Subcutaneous abdominal adipose tissue (tissue), 5 donors: ENCODE measurements at regions not wholly inside any gene's neighbourhood (a gene's known extent, or its start where the extent isn't known, plus 50 kb on each side); places are given as distances from the start of the nearest gene placed in this dataset.

Experiments
- H3K27ac ChIP-seq: one replicate; pipeline ENCODE4 v1.7.0; 2013; ENCODE audit warnings: low read depth, mild to moderate bottlenecking, inconsistent platforms, low read length, moderate library complexity
- H3K27me3 ChIP-seq, 5 donors: one replicate each; pipeline ENCODE4 v1.7.0; 2013; ENCODE audit warnings: low read length in 5 of 5, inconsistent platforms in 1 of 5; ENCODE audit not compliant: control insufficient read depth in 5 of 5, insufficient read depth in 4 of 5
- H3K36me3 ChIP-seq, 5 donors: one replicate each; pipeline ENCODE4 v1.7.0; 2013; ENCODE audit warnings: low read length in 5 of 5; ENCODE audit not compliant: control insufficient read depth in 5 of 5, insufficient read depth in 5 of 5
- H3K4me1 ChIP-seq, 5 donors: one replicate each; pipeline ENCODE4 v1.7.0; 2013; ENCODE audit warnings: low read length in 5 of 5, mild to moderate bottlenecking in 3 of 5, moderate library complexity in 1 of 5; ENCODE audit not compliant: control insufficient read depth in 5 of 5, insufficient read depth in 5 of 5
- H3K4me3 ChIP-seq, 5 donors: one replicate each; pipeline ENCODE4 v1.7.0; 2013; ENCODE audit warnings: low read length in 5 of 5, low read depth in 1 of 5
- H3K9ac ChIP-seq, 5 donors: one replicate each; pipeline ENCODE4 v1.7.0; 2013; ENCODE audit warnings: low read length in 5 of 5, mild to moderate bottlenecking in 4 of 5, moderate library complexity in 3 of 5
- H3K9me3 ChIP-seq, 5 donors: one replicate each; pipeline ENCODE4 v1.7.0; 2013; ENCODE audit warnings: low read length in 5 of 5; ENCODE audit not compliant: control insufficient read depth in 5 of 5
- donor health status: healthy.
- donor health status: healthy.
- donor health status: healthy.
- donor health status: healthy.
- donor health status: healthy.

- peak overlapping the region in 1 of 5 donors; percentile 54 for H3K9ac ChIP-seq
- H3K36me3 ChIP-seq: no peaks in the 10 kb centered on the region
- H3K27me3 ChIP-seq: no peaks in the 10 kb centered on the region
- no peak overlapping the region for H3K27ac ChIP-seq
- H3K4me3 ChIP-seq: peak overlapping the region; percentile 41 to 60 (median 54)
- H3K4me1 ChIP-seq: peaks cover 0 to 16% (median 9%) of the 10 kb centered on the region in 5 donors
- no peaks in the 10 kb centered on the region for H3K9me3 ChIP-seq
Observed at GRCh38 chr13:50152224-50152623, 137.0 kb downstream of the KCNRG start.

DNA sequence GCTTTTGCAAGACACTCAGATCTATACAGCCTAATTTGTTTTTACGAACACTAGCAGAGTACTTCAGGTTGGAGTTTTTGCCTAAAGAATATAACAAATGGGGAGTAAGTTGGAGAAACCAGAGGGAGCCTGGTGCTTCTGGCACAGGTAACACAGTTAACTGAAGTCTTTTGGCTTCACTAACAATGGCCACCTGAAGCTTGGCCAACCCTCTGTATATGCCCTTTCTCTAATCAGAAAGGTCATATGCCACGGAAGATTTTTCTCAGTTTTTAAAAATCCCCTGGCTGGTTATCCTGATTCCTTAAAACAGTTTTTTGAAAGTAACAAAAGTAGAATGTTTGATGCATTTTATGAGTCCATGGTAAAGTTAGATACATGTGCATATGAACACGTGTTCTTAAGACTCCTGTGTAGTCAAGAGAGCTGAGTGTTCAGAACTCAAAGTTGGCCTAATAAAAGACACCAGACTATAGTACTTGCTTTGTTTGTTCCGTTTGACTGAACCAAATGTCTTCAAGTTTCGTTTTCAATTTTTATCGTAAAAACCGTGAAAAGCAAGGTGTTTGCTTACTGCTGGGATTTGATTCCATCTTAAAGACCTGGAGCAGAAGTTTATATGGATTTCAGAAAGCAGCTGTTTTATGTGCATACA is 137.5 kb downstream of the KCNRG start:
- Histone ChIP-seq H3K4me1 (peaks cover 0 to 16% (median 9%) of the 10 kb centered on the region in 5 donors), H3K27me3 (no peaks in the 10 kb centered on the region), H3K36me3 (no peaks in the 10 kb centered on the region), H3K9ac (peak overlapping the region in 1 of 5 donors; percentile 54), H3K9me3 (no peaks in the 10 kb centered on the region), H3K27ac (no peak overlapping the region), H3K4me3 (peak overlapping the region; percentile 41 to 60 (median 54))

DNA sequence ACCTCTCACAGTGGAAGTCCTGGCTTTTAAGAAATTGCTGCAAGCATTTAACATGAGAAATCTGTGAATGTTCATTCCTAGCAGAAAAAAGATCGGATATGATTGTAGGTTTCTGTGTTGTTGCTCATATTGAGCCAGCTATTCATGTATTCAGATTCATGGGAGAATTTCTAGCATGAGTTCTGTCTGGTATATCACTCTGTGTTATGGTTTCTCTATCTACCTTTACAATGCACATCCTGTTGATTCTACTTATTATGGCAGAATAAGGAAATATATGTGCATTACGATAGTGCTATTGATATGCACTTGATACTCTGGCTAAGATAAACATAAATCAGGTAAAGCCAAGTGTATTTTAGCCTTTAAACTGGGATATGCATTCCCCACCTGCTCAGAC is 138.2 kb downstream of the KCNRG start:
- H3K36me3 ChIP-seq: no peaks in the 10 kb centered on the region
- H3K27me3 ChIP-seq: no peaks in the 10 kb centered on the region
- no peak overlapping the region for H3K4me3 ChIP-seq

GRCh38 chr13:50153876-50154275 is 138.6 kb downstream of the KCNRG start:
- H3K9me3 ChIP-seq: no peaks in the 10 kb centered on the region
- peaks cover 0 to 16% (median 9%) of the 10 kb centered on the region in 5 donors for H3K4me1 ChIP-seq
- H3K4me3 ChIP-seq: no peak overlapping the region
- no peaks in the 10 kb centered on the region for H3K36me3 ChIP-seq
- no peak overlapping the region for H3K27ac ChIP-seq
- no peak overlapping the region for H3K9ac ChIP-seq
- no peaks in the 10 kb centered on the region for H3K27me3 ChIP-seq

More for the DNA sequence above, 138.2 kb downstream of the KCNRG start:
- Histone ChIP-seq H3K9me3 (no peaks in the 10 kb centered on the region), H3K4me1 (peaks cover 0 to 16% (median 9%) of the 10 kb centered on the region in 5 donors), H3K27ac (no peak overlapping the region), H3K9ac (no peak overlapping the region)

- H3K4me1 ChIP-seq: peaks cover 0 to 16% (median 9%) of the 10 kb centered on the region in 5 donors
- H3K27me3 ChIP-seq: no peaks in the 10 kb centered on the region
- H3K27ac ChIP-seq: no peak overlapping the region
- H3K9me3 ChIP-seq: no peaks in the 10 kb centered on the region
- no peak overlapping the region for H3K9ac ChIP-seq
- no peaks in the 10 kb centered on the region for H3K36me3 ChIP-seq
- H3K4me3 ChIP-seq: no peak overlapping the region
Observed at GRCh38 chr13:50154697-50155096, 139.5 kb downstream of the KCNRG start.

- Histone ChIP-seq H3K9me3 (no peaks in the 10 kb centered on the region), H3K4me3 (no peak overlapping the region), H3K27ac (no peak overlapping the region), H3K9ac (no peak overlapping the region), H3K27me3 (no peaks in the 10 kb centered on the region), H3K4me1 (peaks cover 0 to 16% (median 12%) of the 10 kb centered on the region in 5 donors), H3K36me3 (no peaks in the 10 kb centered on the region)
Observed at GRCh38 chr13:50156140-50156539, 140.9 kb downstream of the KCNRG start.

GRCh38 chr13:50156561-50157127 is 141.4 kb downstream of the KCNRG start:
- Histone ChIP-seq H3K9ac (no peak overlapping the region), H3K27me3 (no peaks in the 10 kb centered on the region), H3K27ac (no peak overlapping the region), H3K36me3 (no peaks in the 10 kb centered on the region), H3K4me1 (peaks cover 0 to 16% (median 12%) of the 10 kb centered on the region in 5 donors), H3K4me3 (no peak overlapping the region), H3K9me3 (no peaks in the 10 kb centered on the region)

DNA sequence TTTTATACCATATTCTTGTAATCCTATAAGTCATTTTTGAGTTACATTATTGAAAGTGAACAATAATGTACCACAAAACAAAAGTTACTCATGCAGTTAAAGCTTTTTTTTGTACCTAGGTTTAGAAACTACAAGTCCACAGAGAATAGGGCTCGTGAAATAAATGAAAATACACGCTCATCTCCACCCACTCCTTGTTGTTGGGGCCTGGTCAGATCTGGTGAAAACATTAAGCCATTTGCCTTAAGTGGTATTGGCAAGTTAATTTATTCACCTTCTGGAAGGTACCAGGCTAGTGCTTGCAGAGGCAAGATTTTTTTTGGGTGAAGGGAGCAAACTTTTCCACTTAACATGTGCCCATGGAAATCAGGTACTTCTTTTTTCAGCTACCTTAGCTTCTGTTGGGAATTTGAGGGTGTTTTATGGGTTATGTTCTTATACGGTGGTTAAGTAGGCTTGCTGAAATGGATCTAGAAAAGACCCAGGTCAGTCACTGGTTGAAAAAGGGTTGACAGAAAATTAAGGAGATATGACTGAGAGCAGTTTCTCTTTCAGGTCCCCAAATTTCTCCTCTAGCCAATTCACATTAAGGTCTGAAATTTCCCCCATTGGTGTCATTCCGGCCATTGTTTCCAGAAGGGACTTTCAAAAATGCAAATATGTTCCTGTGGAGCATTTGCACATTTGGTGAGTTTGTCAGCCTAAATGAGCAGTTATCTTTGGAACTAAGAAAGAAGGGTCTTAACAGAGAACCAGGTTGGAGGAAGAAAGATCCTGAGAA is 143.3 kb downstream of the KCNRG start:
- no peak overlapping the region for H3K4me3 ChIP-seq
- no peak overlapping the region for H3K27ac ChIP-seq
- H3K27me3 ChIP-seq: no peaks in the 10 kb centered on the region
- H3K9ac ChIP-seq: no peak overlapping the region
- no peaks in the 10 kb centered on the region for H3K9me3 ChIP-seq
- no peaks in the 10 kb centered on the region for H3K36me3 ChIP-seq
- peaks cover 0 to 11% (median 7%) of the 10 kb centered on the region in 5 donors for H3K4me1 ChIP-seq

DNA sequence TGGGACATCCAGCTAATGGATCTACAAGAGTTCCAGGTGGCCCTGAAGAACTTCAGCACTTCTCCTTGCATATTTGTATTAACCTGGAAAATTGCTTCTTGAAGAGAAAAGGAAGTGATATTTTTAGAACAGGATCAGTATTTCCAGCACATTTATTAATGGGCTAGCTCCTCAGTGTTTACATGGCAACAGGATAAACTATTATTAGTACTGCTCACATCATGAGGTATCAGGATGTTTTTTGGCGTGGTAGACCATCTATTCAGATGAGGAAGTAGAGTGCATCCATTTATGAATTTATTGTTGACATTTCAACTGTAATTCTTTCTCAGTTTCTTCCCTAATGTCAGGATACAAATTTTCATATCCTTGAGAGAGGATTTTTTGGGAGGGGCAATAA is 144.4 kb downstream of the KCNRG start:
- no peaks in the 10 kb centered on the region for H3K9me3 ChIP-seq
- H3K9ac ChIP-seq: no peak overlapping the region
- peaks cover 0 to 11% (median 7%) of the 10 kb centered on the region in 5 donors for H3K4me1 ChIP-seq
- H3K36me3 ChIP-seq: no peaks in the 10 kb centered on the region
- no peaks in the 10 kb centered on the region for H3K27me3 ChIP-seq
- no peak overlapping the region for H3K27ac ChIP-seq
- H3K4me3 ChIP-seq: no peak overlapping the region

DNA sequence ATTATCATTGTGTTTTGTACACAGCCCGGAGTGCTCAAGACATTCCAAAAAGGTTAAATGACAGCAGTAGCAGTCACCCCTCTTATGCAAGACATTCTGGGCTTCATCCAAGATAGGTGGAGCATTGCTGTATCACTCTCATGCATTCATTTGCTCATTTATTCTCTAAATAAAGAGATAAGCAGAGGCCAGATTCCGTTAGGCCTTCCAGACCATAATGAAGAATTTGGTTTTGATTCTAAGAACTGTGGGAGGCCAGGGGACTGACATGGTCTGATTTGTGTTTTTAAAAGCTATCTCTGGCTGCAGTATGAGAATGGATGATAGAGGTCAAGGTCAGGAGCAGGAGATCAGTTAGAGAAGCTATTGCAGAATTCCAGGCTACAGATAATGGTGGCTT is 145.8 kb downstream of the KCNRG start:
- peaks cover 0 to 11% (median 7%) of the 10 kb centered on the region in 5 donors for H3K4me1 ChIP-seq
- H3K27ac ChIP-seq: no peak overlapping the region
- H3K36me3 ChIP-seq: no peaks in the 10 kb centered on the region
- no peak overlapping the region for H3K4me3 ChIP-seq
- H3K27me3 ChIP-seq: no peaks in the 10 kb centered on the region
- H3K9me3 ChIP-seq: no peaks in the 10 kb centered on the region
- no peak overlapping the region for H3K9ac ChIP-seq
